Right renal pelvis (tissue), 4 donors: ENCODE measurements at regions not wholly inside any gene's neighbourhood (a gene's known extent, or its start where the extent isn't known, plus 50 kb on each side); places are given as distances from the start of the nearest gene placed in this dataset.

Experiments
- DNase-seq, 4 donors: peaks; one replicate each; pipeline ENCODE4 v3.0.0-alpha.2; 2013; ENCODE audit warnings: low read depth in 4 of 4, low spot score in 3 of 4, missing footprints in 1 of 4

- no peak for DNase-seq
Observed at GRCh38 chr5:6178846-6179532, 199.4 kb downstream of the MED10 start.

- no peak for DNase-seq
Observed at GRCh38 chr5:6177926-6178325, 200.4 kb downstream of the MED10 start.

GRCh38 chr5:6176102-6176693 is 202.1 kb downstream of the MED10 start:
- DNase-seq: no peak

- DNase-seq: no peak
Observed at GRCh38 chr5:6175172-6175854, 203.0 kb downstream of the MED10 start.

- DNase-seq: no peak
Observed at GRCh38 chr5:6169660-6170059, 208.7 kb downstream of the MED10 start.

GRCh38 chr5:6166698-6167394 is 211.5 kb downstream of the MED10 start:
- no peak for DNase-seq

- DNase-seq: no peak
Observed at GRCh38 chr5:6163913-6164312, 214.4 kb downstream of the MED10 start.

GRCh38 chr5:6162175-6162574 is 216.2 kb downstream of the MED10 start:
- DNase-seq: no peak

- DNase-seq: no peak
Observed at GRCh38 chr5:6161257-6161656, 217.1 kb downstream of the MED10 start.

- no peak for DNase-seq
Observed at GRCh38 chr5:6159832-6160430, 218.4 kb downstream of the MED10 start.

- DNase-seq: no peak
Observed at GRCh38 chr5:6158974-6159831, 219.1 kb downstream of the MED10 start.

GRCh38 chr5:6154216-6154615 is 224.1 kb downstream of the MED10 start:
- no peak for DNase-seq

- no peak for DNase-seq
Observed at GRCh38 chr5:6146271-6146670, 232.1 kb downstream of the MED10 start.

GRCh38 chr5:6145616-6146237 is 232.6 kb downstream of the MED10 start:
- no peak for DNase-seq

GRCh38 chr5:6143523-6143922 is 234.8 kb downstream of the MED10 start:
- DNase-seq: no peak

- no peak for DNase-seq
Observed at GRCh38 chr5:6142353-6142752, 236.0 kb downstream of the MED10 start.

GRCh38 chr5:6140219-6140618 is 238.1 kb downstream of the MED10 start:
- DNase-seq: no peak

- DNase-seq: no peak
Observed at GRCh38 chr5:6135977-6136376, 242.4 kb downstream of the MED10 start.

- DNase-seq: no peak
Observed at GRCh38 chr5:6134281-6134680, 244.1 kb downstream of the MED10 start.

- DNase-seq: no peak
Observed at GRCh38 chr5:6125781-6126180, 252.6 kb downstream of the MED10 start.
